SK-N-SH (cell line): ENCODE measurements at regions not wholly inside any gene's neighbourhood (a gene's known extent, or its start where the extent isn't known, plus 50 kb on each side); places are given as distances from the start of the nearest gene placed in this dataset.

ENCODE experiments used
- CHD2 ChIP-seq: fragments of 150-350 bp; IDR thresholded peaks from 2 replicates; pipeline ENCODE4 v1.6.1; 2018; ENCODE audit warnings: low read length; ENCODE audit not compliant: partially characterized antibody
- EZH2phosphoT487 ChIP-seq: fragments of 200-600 bp; sonication (generic); IDR thresholded peaks from 2 replicates; pipeline ENCODE4 v1.6.1; 2017; ENCODE audit warnings: low read depth, mixed run types, mild to moderate bottlenecking, antibody characterized with exemption, moderate library complexity, borderline replicate concordance
- FOXM1 ChIP-seq: IDR thresholded peaks from 2 replicates; pipeline ENCODE4 v1.4.0; 2012; ENCODE audit warnings: low read depth, mild to moderate bottlenecking
- POLR2AphosphoS5 ChIP-seq: IDR thresholded peaks from 2 replicates; pipeline ENCODE4 v1.6.1; 2012; ENCODE audit warnings: low read depth, low read length
- RFX5 ChIP-seq: IDR thresholded peaks from 2 replicates; pipeline ENCODE4 v1.6.1; 2012; ENCODE audit warnings: mild to moderate bottlenecking, improper control_type of control experiment, low read length
- SMC3 ChIP-seq: IDR thresholded peaks from 2 replicates; pipeline ENCODE4 v1.6.1; 2012; ENCODE audit warnings: low read depth, low read length, improper control_type of control experiment
- TAF1 ChIP-seq: IDR thresholded peaks from 2 replicates; pipeline ENCODE4 v1.6.1; 2012; ENCODE audit warnings: low read depth, mild to moderate bottlenecking, low read length, moderate library complexity, borderline replicate concordance
- TF ChIP-seq, protein P1 (sequence below): fragments of 200-600 bp; sonication (generic); IDR thresholded peaks from 2 replicates; pipeline ENCODE4 v1.6.1; 2017; ENCODE audit warnings: antibody characterized with exemption, mild to moderate bottlenecking, moderate library complexity
- TF ChIP-seq, protein P2 (sequence below): IDR thresholded peaks from 2 replicates; pipeline ENCODE4 v1.4.0; 2012; ENCODE audit warnings: low read depth, borderline replicate concordance

DNA sequence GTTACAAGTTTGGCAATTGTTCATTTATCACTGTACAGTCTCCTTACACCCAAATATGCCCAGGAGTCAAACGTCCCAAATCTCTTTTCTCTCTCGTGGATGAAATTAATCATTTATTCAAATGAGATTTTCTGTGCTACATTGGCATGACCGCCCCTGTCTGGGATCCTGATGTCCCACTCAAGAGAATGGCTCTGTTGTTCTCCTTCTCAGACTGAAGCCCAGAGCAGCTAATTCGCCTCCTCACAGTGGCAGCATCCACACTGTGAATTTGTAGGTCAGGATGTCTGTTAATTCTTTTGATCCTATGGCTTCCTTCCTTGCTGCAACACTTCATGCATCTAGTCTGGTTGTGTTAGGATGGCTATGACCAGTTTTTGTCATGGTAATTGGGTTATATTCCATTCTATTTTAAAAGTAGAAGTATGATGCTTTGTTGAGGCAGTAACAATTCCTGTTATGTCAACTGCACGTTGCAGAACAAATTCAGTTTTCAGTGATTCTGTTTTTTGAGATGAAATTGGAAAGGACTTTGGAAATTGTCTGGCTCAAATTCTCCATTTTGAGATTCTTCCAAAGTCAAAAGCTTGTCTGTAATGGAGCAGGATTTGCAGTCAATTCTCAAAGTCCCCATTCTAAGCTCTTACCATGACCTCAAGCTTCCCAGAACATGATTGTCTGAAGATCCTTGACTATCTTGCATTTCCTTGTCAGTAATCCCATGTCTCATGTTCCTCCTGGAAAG lies 141.5 kb upstream of the GAS1 start:
- TF ChIP-seq, protein P1, sequence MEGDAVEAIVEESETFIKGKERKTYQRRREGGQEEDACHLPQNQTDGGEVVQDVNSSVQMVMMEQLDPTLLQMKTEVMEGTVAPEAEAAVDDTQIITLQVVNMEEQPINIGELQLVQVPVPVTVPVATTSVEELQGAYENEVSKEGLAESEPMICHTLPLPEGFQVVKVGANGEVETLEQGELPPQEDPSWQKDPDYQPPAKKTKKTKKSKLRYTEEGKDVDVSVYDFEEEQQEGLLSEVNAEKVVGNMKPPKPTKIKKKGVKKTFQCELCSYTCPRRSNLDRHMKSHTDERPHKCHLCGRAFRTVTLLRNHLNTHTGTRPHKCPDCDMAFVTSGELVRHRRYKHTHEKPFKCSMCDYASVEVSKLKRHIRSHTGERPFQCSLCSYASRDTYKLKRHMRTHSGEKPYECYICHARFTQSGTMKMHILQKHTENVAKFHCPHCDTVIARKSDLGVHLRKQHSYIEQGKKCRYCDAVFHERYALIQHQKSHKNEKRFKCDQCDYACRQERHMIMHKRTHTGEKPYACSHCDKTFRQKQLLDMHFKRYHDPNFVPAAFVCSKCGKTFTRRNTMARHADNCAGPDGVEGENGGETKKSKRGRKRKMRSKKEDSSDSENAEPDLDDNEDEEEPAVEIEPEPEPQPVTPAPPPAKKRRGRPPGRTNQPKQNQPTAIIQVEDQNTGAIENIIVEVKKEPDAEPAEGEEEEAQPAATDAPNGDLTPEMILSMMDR = no peak
- TF ChIP-seq, protein P2, sequence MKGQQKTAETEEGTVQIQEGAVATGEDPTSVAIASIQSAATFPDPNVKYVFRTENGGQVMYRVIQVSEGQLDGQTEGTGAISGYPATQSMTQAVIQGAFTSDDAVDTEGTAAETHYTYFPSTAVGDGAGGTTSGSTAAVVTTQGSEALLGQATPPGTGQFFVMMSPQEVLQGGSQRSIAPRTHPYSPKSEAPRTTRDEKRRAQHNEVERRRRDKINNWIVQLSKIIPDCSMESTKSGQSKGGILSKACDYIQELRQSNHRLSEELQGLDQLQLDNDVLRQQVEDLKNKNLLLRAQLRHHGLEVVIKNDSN = no peak
- no peak for TF ChIP-seq SMC3
- no peak for TF ChIP-seq CHD2
- no peak for TF ChIP-seq RFX5
- no peak for TF ChIP-seq TAF1
- TF ChIP-seq EZH2phosphoT487 = no peak
- TF ChIP-seq FOXM1 = no peak
- no peak for TF ChIP-seq POLR2AphosphoS5
